HG02642 (cell line): ENCODE measurements at regions not wholly inside any gene's neighbourhood (a gene's known extent, or its start where the extent isn't known, plus 50 kb on each side); places are given as distances from the start of the nearest gene placed in this dataset.

Source experiments
- ATAC-seq: cut with Tn5 transposase; IDR thresholded peaks from one replicate; pipeline ENCODE4 v1.9.1; 2021; ENCODE audit warnings: mild to moderate bottlenecking; ENCODE audit not compliant: unreplicated experiment, poor library complexity

- ATAC-seq = no peak
These were observed 395.0 kb upstream of the SMARCA2 start for GRCh38 chr9:1619915-1620710.

- no peak for ATAC-seq
These were observed 377.7 kb upstream of the SMARCA2 start for GRCh38 chr9:1637401-1637800.

GRCh38 chr9:1639166-1639565, 376.0 kb upstream of the SMARCA2 start:
- ATAC-seq = no peak

GRCh38 chr9:1647776-1648175, 367.4 kb upstream of the SMARCA2 start:
- ATAC-seq = no peak

GRCh38 chr9:1653282-1653681, 361.9 kb upstream of the SMARCA2 start:
- ATAC-seq = no peak

GRCh38 chr9:1658661-1659362, 356.3 kb upstream of the SMARCA2 start:
- ATAC-seq = no peak

GRCh38 chr9:1659363-1659690, 355.8 kb upstream of the SMARCA2 start:
- no peak for ATAC-seq

GRCh38 chr9:1668441-1668840, 346.7 kb upstream of the SMARCA2 start:
- ATAC-seq = no peak

- ATAC-seq = no peak
These were observed 341.8 kb upstream of the SMARCA2 start for GRCh38 chr9:1673300-1673699.

- no peak for ATAC-seq
These were observed 338.4 kb upstream of the SMARCA2 start for GRCh38 chr9:1676771-1677170.

GRCh38 chr9:1683951-1684350, 331.2 kb upstream of the SMARCA2 start:
- no peak for ATAC-seq

GRCh38 chr9:1698991-1699390, 316.2 kb upstream of the SMARCA2 start:
- no peak for ATAC-seq

GRCh38 chr9:1701113-1701512, 314.0 kb upstream of the SMARCA2 start:
- no peak for ATAC-seq

- ATAC-seq = no peak
These were observed 312.4 kb upstream of the SMARCA2 start for GRCh38 chr9:1702701-1703100.

- no peak for ATAC-seq
These were observed 307.9 kb upstream of the SMARCA2 start for GRCh38 chr9:1707291-1707690.

- no peak for ATAC-seq
These were observed 306.9 kb upstream of the SMARCA2 start for GRCh38 chr9:1708219-1708618.

GRCh38 chr9:1709347-1709746, 305.8 kb upstream of the SMARCA2 start:
- ATAC-seq = no peak

GRCh38 chr9:1712861-1713450, 302.2 kb upstream of the SMARCA2 start:
- ATAC-seq = no peak

- no peak for ATAC-seq
These were observed 301.3 kb upstream of the SMARCA2 start for GRCh38 chr9:1713841-1714240.

GRCh38 chr9:1717882-1718281, 297.3 kb upstream of the SMARCA2 start:
- no peak for ATAC-seq

- ATAC-seq = no peak
These were observed 296.3 kb upstream of the SMARCA2 start for GRCh38 chr9:1718836-1719235.

- no peak for ATAC-seq
These were observed 294.0 kb upstream of the SMARCA2 start for GRCh38 chr9:1721196-1721595.
